Activated CD4-positive, alpha-beta T cell treated with anti-CD3 and anti-CD28 coated beads for 24 hours (primary cell): ENCODE measurements at regions not wholly inside any gene's neighbourhood (a gene's known extent, or its start where the extent isn't known, plus 50 kb on each side); places are given as distances from the start of the nearest gene placed in this dataset.
"Not testable (repeated sequence)": the region's sequence is repeated elsewhere in the genome, so short reads cannot be mapped to it uniquely, and the experiment has no call there.

Experiments used
- DNase-seq, 2 donors: peaks; one replicate each; pipeline ENCODE4 v3.0.0-alpha.2; 2020; ENCODE audit warnings: low read depth in 2 of 2

DNA sequence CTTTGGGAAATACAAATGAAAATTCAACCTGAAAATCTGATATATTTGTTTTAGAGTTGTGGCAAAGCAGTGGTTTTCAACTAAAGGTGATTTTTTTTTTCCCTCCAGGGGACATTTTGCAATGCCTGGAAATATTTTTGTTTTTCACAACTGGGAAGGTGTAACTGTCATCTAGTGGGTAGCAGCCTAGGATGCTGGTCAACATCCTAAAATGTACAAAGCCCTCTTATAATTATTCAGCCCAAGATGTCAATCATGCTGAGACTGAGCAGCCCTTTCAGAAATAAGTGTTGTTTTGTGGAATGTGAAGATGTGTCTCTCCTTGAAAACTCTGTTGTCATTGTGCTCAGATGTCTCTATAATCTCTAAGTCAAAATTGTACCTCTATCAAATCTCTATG, 95.2 kb upstream of the NCAM2 start:
- DNase-seq = no peak

DNA sequence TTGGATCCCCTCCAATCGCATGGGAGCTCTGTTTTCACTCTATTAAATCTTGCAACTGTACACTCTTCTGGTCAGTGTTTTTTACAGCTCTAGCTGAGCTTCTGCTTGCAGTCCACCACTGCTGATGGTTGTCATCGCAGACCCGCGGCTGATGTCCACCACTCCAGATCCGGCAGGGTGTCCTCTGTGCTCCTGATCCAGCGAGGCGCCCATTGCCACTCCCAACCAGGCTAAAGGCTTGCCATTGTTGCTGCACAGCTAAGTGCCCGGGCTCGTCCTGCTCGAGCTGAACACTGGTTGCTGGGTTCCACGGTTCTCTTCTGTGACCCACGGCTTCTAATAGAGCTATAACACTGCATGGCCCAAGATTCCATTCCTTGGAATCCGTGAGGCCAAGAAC, 70.7 kb upstream of the NCAM2 start:
- not testable (repeated sequence) for DNase-seq

DNA sequence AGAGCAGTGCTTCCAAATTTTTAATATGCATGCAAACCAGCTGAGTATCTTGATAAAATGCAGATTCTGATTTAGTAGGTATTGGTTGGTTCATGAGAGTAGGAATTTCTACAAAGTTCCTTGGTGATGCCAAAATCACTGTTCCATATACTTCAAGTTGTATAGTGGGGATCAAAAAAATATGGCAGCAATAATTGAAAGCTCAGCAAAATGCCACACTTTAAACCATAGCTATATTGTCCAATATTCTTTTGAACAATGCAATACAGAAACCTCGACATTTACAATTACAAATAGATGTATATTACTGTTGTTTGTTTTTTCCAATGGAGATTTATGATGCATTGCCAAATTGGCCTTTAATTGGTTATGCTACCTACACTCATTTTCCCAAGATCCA, 55.7 kb upstream of the NCAM2 start:
- DNase-seq = no peak

DNA sequence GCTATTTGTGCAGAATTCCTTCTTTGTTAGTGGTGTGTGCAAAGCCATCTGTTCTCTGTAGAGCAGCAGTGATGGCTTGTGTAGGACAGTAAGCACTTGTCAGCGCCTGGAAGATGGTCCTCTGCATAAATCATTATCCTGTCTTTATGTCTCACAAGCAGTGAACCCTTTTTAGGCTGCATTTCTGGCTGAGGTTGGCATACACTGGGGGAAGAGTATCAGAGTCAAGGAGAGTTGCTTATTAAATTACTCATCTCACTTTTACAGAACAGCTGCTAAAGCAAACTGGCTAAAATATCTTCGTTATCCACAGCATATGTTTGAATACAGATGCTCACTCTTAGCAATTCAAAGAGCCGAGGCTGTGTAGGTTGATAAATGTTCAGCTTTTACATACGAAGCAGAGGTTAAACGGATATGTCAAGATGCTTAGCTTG, 54.6 kb upstream of the NCAM2 start:
- no peak for DNase-seq

DNA sequence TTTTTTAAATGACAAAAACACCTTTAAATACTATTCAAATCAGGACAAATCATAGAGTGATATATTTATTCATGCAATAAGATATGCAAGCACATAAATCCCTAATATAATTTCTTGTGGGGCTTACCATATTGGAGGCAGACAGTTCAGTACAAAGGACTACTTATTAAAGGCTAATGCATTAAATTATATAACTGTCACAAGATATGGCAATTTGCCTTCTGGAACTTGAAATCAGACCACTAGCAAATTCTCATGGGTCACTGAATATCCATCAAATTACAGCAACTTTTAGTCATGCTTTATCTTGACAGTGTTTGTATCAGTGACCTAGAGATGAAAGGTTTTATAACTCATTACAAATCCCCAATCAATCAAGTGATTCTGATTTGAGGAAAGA, 54.1 kb upstream of the NCAM2 start:
- DNase-seq = no peak

DNA sequence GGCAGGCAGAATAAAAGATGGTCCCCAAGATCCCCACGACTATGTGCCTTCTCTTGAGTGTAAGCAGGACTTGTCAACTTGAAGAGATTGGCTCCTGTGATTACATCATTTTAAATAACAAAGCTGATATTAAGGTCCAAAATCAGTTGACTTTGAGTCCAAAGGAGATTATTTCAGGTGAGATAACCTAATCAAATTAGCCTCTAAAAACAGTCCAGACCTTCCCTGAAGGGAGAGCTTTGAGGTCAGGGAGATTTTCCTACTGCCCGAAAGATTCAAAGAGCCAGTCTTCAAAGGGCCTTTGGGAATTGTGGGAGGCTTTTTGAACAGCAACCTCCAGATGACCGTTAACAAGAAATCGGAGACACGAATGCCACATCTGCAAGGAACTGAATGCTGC, 51.5 kb upstream of the NCAM2 start:
- DNase-seq = no peak
